RWPE2 (cell line): ENCODE measurements at regions not wholly inside any gene's neighbourhood (a gene's known extent, or its start where the extent isn't known, plus 50 kb on each side); places are given as distances from the start of the nearest gene placed in this dataset.
"Not testable (repeated sequence)": the region's sequence is repeated elsewhere in the genome, so short reads cannot be mapped to it uniquely, and the experiment has no call there.

Experiments used
- ATAC-seq: fragments of 200-7000 bp; cut with Tn5 transposase; 3 replicates; pipeline ENCODE4 v1.9.1; 2021; ENCODE audit warnings: low read depth
- DNase-seq: peaks from one replicate; pipeline ENCODE4 v3.0.0-alpha.2; 2020; ENCODE audit warnings: low spot score
- H3K27ac ChIP-seq: fragments of 450-650 bp; 2 replicates; pipeline ENCODE4 v1.5.1; 2017; ENCODE audit warnings: mild to moderate bottlenecking; ENCODE audit not compliant: poor library complexity, severe bottlenecking
- H3K27me3 ChIP-seq: fragments of 250-450 bp; sonication (Bioruptor Pico); 2 replicates; pipeline ENCODE4 v1.5.1; 2021; ENCODE audit warnings: mild to moderate bottlenecking, moderate library complexity; ENCODE audit not compliant: insufficient read depth, poor library complexity, severe bottlenecking
- H3K36me3 ChIP-seq: fragments of 250-450 bp; sonication (Bioruptor Pico); 2 replicates; pipeline ENCODE4 v1.5.1; 2020; ENCODE audit warnings: low read depth, mild to moderate bottlenecking, moderate library complexity
- H3K4me1 ChIP-seq: fragments of 250-450 bp; sonication (Bioruptor Pico); 2 replicates; pipeline ENCODE4 v1.5.1; 2021; ENCODE audit warnings: mild to moderate bottlenecking, moderate library complexity; ENCODE audit not compliant: insufficient read depth, poor library complexity, severe bottlenecking
- H3K4me3 ChIP-seq: fragments of 250-450 bp; sonication (Bioruptor Pico); 2 replicates; pipeline ENCODE4 v1.5.1; 2021; ENCODE audit warnings: mild to moderate bottlenecking, moderate library complexity; ENCODE audit not compliant: severe bottlenecking
- H3K9me3 ChIP-seq: fragments of 250-450 bp; sonication (Bioruptor Pico); 2 replicates; pipeline ENCODE4 v1.5.1; 2021; ENCODE audit warnings: mild to moderate bottlenecking, moderate library complexity; ENCODE audit not compliant: severe bottlenecking
- TF ChIP-seq, protein P1 (sequence below): fragments of 450-650 bp; IDR thresholded peaks from one replicate; pipeline ENCODE4 v1.5.1; 2017; ENCODE audit warnings: mild to moderate bottlenecking, moderate library complexity; ENCODE audit not compliant: poor library complexity, severe bottlenecking

DNA sequence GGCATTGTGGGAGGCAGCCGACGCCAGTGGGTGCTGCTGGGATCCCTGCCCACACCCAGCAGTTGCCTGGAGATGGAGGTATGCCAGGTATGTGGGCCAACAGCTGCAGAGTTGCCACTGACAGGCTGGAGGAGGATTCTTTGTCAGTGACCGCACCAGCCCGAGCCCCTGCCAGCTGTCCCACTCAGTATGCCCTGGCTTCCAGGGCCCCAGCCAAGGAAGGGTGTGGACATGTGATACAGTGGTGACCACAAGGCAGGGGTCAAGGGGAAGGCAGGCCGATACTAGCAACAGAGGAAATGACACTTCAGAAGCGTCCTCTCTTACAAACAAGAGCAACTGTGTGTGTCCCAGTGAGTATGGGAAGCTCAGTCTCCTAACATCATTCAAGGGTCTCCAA is 185.1 kb upstream of the NOTCH2NLA start:
- H3K27ac ChIP-seq, ATAC-seq, H3K4me1 ChIP-seq, H3K9me3 ChIP-seq, H3K4me3 ChIP-seq, H3K36me3 ChIP-seq, H3K27me3 ChIP-seq: not testable (repeated sequence)
- DNase-seq: peak; percentile 54

DNA sequence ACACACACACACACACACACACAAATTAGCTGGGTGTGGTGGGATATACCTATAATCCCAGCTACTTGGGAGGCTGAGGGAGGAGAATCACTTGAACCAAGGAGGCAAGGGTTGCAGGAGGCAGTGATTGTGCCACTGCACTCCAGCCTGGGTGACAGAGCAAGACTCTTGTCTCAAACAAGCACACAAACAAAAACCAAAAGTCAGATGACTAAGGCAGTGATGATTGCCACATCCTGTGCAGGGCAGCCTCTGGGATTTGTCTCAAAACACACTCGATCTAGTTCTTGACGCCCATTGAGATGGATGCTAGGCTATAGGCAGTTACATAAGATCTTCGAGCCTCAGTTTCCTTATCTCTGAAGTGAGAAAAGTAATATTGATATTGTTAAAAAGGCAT is 183.1 kb upstream of the NOTCH2NLA start:
- DNase-seq, H3K4me1 ChIP-seq, H3K9me3 ChIP-seq, H3K27ac ChIP-seq, H3K4me3 ChIP-seq, H3K36me3 ChIP-seq, H3K27me3 ChIP-seq, ATAC-seq: not testable (repeated sequence)

DNA sequence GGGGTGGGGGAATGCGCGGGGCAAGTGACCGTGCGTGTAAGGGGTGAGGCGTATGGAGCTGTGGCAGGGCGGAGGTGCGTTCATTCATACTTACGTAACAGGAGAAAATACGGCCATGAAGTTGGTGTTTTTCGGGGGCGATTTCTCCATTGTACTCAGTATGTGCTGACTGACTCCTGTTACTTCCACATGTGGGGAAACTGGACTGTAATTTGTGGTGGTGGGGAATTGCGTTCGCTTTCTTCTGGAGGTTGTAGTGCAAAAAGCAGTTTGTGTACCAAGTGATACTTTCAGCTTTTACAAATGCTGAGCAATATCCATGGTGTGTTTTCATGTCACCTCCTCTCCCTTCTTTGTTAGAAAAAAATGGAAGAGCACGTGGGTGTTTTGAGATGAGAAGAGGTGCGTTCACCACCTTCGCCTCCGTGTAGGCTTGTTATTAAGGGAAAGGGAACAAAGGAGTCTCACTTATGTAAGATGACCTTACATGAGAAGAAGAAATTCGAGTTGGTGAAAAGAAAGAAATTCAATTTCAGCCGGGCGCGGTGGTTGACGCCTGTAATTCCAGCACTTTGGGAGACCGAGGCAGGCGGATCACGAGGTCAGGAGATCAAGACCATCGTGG is 181.1 kb upstream of the NOTCH2NLA start:
- not testable (repeated sequence) for H3K27ac ChIP-seq, H3K27me3 ChIP-seq, H3K4me3 ChIP-seq, H3K9me3 ChIP-seq, H3K36me3 ChIP-seq, H3K4me1 ChIP-seq
- ATAC-seq: peak; percentile 91
- DNase-seq: peak; percentile 47

DNA sequence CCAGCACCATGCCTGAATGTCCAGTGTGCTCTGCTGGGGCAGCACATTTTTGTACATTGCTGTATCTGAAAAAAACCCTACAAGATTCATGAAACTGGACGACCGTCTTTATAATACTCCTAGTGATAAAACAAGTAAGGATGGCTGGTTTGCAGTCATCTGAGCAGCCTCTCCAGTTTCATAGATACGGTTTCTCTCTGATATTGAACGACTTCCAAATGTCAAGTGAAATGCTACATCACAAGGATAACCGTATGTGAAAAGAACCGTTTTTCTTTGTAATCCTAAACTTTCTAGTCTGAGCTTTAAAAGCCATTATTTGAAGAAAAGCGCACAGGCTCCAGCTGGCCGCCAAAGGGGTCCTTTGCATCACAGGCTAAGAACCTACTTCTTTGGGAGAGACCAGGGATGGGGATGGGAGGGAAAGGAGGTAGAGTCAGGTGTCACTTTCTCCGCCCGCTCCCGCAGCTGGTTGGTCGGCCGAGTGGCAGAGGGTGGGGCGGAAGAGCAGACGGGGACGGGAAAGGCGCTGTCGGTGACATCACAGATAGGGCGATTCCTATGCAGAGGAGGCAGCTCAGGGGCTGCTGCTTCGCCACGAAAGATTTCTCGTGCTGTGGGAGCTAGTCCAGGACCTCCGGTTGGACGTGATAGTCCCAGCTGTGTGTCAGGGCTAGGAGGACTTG is 180.4 kb upstream of the NOTCH2NLA start:
- H3K4me1 ChIP-seq, H3K4me3 ChIP-seq, H3K27me3 ChIP-seq, H3K27ac ChIP-seq, H3K9me3 ChIP-seq, H3K36me3 ChIP-seq: not testable (repeated sequence)
- peak; percentile 65 for DNase-seq
- peak; percentile 85 for ATAC-seq

DNA sequence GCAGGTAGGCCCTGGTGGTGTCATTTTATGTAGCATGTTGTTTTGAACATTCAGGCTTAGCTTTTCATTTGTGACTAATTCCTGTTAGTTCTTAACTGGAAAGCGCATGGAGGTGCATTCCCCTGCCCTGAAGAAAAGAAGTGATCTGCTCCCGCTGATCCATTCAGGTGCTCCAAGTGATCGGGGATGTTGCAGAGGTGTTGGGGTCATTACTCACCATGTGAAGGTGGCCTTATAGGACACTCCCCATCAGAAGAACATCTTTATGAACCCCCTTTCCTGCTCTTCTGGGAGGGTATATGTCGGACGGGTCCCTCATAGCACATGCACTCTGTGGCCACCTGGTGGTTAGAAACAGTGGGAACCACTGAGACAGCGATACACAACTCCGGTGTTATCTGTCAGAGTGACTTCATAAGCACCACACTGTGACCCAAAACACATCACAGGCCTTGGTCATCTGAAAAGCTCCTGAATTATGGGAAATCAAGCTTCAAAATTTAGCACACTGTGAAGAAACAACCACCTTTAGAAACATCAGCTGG is 172.5 kb upstream of the NOTCH2NLA start:
- ATAC-seq: peak; percentile 68
- TF ChIP-seq, protein P1, sequence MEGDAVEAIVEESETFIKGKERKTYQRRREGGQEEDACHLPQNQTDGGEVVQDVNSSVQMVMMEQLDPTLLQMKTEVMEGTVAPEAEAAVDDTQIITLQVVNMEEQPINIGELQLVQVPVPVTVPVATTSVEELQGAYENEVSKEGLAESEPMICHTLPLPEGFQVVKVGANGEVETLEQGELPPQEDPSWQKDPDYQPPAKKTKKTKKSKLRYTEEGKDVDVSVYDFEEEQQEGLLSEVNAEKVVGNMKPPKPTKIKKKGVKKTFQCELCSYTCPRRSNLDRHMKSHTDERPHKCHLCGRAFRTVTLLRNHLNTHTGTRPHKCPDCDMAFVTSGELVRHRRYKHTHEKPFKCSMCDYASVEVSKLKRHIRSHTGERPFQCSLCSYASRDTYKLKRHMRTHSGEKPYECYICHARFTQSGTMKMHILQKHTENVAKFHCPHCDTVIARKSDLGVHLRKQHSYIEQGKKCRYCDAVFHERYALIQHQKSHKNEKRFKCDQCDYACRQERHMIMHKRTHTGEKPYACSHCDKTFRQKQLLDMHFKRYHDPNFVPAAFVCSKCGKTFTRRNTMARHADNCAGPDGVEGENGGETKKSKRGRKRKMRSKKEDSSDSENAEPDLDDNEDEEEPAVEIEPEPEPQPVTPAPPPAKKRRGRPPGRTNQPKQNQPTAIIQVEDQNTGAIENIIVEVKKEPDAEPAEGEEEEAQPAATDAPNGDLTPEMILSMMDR: peak; percentile 42
- DNase-seq: not testable (repeated sequence)

DNA sequence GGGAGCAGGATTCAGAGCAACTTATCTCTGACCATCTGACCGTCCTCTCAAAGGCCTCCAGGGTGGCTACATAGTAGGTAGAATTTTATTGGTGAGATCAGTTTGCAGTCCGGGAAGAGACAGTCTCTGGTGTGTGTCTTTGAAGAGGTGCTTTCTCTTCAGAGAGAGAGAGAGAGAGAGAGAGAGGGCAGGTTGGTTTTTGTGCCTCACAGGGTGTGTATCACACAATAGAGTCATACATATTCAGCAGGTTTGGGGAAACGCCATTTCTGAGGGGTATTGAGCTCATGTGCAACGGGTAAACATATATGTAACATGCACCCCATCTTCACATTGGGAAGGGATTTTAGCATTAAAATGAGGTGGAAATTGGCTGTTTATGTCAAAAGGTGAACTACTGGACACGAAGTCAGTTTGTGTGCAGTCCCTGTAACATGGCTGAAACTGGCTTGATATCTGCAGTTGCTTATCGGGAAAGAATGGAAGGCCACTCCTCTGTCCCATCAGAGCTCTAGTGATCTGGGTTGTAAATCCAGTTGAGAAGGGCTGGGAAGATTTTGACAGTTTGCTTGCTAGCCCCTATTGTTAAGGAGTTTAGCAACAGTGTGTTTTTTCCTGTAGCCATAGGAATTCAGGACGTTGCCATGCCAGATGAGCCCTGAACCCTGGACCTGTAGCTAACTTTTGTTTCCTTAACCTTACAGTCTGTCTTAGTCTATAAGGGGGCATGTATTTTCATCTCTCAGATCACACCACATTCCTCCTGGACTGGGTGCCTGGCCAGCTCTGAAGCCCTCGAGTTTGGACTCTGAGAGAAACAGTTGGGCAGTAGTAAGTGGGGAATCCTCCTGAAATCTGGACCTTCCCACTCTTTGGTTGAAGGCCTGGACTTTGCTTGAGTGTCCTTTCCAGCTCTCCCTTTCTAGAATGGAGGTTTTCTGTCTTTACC is 171.6 kb upstream of the NOTCH2NLA start:
- H3K4me3 ChIP-seq, ATAC-seq, H3K9me3 ChIP-seq, H3K27ac ChIP-seq, H3K4me1 ChIP-seq, DNase-seq, H3K27me3 ChIP-seq, H3K36me3 ChIP-seq: not testable (repeated sequence)

More for the DNA sequence above, 172.5 kb upstream of the NOTCH2NLA start:
- not testable (repeated sequence) for H3K27ac ChIP-seq, H3K4me3 ChIP-seq, H3K27me3 ChIP-seq, H3K4me1 ChIP-seq, H3K9me3 ChIP-seq, H3K36me3 ChIP-seq

DNA sequence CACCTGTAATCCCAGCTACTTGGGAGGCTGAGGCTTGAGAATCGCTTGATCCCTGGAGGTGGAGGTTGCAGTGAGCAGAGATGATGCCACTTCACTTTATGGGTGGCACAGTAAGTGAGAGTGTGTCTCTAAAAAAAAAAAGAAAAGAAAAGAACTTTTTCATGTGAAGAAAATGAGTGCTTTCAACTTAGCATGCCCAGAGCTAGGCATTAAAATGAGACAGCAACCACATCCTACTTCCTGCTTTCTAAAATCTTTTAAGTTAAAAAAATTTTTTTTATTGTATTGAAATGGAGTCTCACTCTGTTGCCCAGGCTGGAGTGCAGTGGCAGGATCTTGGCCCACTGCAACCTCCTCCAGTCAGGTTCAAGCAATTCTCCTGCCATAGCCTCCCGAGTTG is 170.4 kb upstream of the NOTCH2NLA start:
- not testable (repeated sequence) for ATAC-seq

DNA sequence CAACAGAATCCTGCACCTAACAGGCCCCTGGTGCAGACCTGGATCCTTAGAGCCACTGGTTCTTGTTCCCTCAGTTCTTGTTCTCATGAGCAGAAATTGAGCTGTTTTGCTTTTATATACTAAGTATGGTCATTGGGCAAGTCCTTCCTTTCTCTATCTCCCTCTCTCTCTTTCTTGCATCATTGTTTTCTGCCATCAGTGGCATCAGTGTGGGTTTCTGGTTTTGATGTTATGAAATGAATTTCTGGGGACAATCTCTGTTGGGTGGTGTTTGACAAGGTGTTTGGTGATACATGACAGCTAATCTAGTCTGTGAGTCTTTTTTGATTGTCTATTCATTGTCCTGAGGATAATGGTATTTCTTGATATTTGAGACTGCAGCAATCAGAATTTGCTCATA is 168.0 kb upstream of the NOTCH2NLA start:
- H3K4me1 ChIP-seq, H3K27ac ChIP-seq, H3K4me3 ChIP-seq, H3K27me3 ChIP-seq, H3K9me3 ChIP-seq, DNase-seq, ATAC-seq, H3K36me3 ChIP-seq: not testable (repeated sequence)

More for the DNA sequence above, 170.4 kb upstream of the NOTCH2NLA start:
- H3K27me3 ChIP-seq, DNase-seq, H3K4me3 ChIP-seq, H3K9me3 ChIP-seq, H3K27ac ChIP-seq, H3K4me1 ChIP-seq, H3K36me3 ChIP-seq: not testable (repeated sequence)

DNA sequence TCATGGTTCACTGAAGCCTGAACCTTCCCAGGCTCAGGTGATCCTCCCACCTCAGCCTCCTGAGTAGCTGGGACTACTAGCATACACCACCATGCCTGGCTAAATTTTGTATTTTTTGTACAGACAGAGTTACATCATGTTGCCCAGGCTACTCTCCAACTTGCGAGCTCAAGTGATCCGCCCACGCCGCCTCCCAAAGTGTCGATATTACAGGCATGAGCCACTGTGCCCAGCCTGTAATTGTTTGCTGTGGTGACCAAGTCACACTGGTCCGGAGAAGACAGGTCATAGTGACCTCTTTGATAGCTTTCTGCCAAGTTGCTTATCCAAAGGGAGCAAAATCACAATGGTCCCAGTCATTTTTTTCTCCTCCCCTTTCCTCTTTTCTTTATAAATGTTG is 167.4 kb upstream of the NOTCH2NLA start:
- H3K4me3 ChIP-seq, H3K36me3 ChIP-seq, DNase-seq, H3K4me1 ChIP-seq, ATAC-seq, H3K27ac ChIP-seq, H3K9me3 ChIP-seq, H3K27me3 ChIP-seq: not testable (repeated sequence)

DNA sequence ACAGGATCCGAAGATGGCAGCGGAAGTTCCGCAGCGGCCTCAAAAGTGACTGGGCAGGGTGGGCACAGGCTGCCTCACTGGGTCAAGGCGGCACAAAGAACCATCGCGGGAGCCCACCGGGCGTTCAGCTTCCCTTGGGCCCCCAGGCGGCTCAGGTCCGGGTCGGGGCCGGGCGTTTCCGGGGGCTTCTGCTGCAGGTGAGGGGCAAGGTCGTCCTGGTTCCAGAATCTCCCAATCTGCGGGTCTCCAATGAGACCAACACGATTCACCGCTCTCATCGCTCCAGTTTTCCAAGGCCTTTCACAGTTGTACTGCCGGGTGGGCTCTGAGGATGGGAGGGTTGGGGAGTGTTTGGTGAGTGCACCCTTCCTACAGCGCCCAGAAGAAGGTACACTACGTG is 165.0 kb upstream of the NOTCH2NLA start:
- not testable (repeated sequence) for H3K4me1 ChIP-seq, ATAC-seq, DNase-seq, H3K27ac ChIP-seq, H3K9me3 ChIP-seq, H3K4me3 ChIP-seq, H3K36me3 ChIP-seq, H3K27me3 ChIP-seq
